ENCODE measurements at regions not wholly inside any gene's neighbourhood (a gene's known extent, or its start where the extent isn't known, plus 50 kb on each side); places are given as distances from the start of the nearest gene placed in this dataset.

GRCh38 chr1:163703794-163704193, 382.0 kb downstream of the NUF2 start:
- no peak for TF ChIP-seq POLR2A (IDR thresholded peaks at IDR 0.05)
- no peak for TF ChIP-seq CTCF (IDR thresholded peaks at IDR 0.05)

Measured in heart left ventricle (tissue), 13 donors.